GM06990 (cell line): ENCODE measurements at regions not wholly inside any gene's neighbourhood (a gene's known extent, or its start where the extent isn't known, plus 50 kb on each side); places are given as distances from the start of the nearest gene placed in this dataset.

Source experiments
- DNase-seq: peaks from one replicate; pipeline ENCODE4 v3.0.0-alpha.2; 2011; ENCODE audit not compliant: insufficient read length; ENCODE audit errors: extremely low read depth
- H3K27me3 ChIP-seq: replicated peaks from 2 replicates; pipeline ENCODE4 v1.6.0; 2011; ENCODE audit warnings: low read length; ENCODE audit not compliant: control insufficient read depth, insufficient read depth
- H3K36me3 ChIP-seq: 2 replicates; pipeline ENCODE4 v1.5.1; 2011; ENCODE audit warnings: low read length; ENCODE audit not compliant: control insufficient read depth, insufficient read depth
- H3K4me3 ChIP-seq: replicated peaks from 2 replicates; pipeline ENCODE4 v1.5.1; 2011; ENCODE audit warnings: low read depth, mild to moderate bottlenecking, control low read depth, low read length
- TF ChIP-seq, protein P1 (sequence below): IDR thresholded peaks from 2 replicates; pipeline ENCODE4 v1.5.1; 2011; ENCODE audit warnings: low read length, control low read depth, mild to moderate bottlenecking, inconsistent platforms; ENCODE audit not compliant: insufficient read depth, poor library complexity, severe bottlenecking

DNA sequence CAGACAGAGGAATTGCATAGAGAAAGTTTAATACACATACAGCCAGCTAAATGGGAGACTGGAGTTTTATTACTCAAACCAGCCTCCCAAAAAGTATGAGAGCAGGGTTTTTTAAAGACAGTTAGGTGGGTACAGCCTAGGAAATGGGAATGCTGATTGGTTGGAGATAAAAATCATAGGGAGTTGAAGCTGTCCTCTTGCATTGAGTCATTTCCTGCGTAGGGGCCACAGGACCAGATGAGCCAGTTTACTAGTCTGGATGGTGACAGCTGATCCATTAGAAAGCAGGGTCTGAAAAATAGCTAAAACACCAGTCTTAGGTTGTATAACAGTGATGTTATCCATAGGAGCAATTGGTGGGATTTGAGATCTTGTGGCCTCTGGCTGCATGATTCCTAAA is 76.1 kb upstream of the POM121L12 start:
- TF ChIP-seq, protein P1, sequence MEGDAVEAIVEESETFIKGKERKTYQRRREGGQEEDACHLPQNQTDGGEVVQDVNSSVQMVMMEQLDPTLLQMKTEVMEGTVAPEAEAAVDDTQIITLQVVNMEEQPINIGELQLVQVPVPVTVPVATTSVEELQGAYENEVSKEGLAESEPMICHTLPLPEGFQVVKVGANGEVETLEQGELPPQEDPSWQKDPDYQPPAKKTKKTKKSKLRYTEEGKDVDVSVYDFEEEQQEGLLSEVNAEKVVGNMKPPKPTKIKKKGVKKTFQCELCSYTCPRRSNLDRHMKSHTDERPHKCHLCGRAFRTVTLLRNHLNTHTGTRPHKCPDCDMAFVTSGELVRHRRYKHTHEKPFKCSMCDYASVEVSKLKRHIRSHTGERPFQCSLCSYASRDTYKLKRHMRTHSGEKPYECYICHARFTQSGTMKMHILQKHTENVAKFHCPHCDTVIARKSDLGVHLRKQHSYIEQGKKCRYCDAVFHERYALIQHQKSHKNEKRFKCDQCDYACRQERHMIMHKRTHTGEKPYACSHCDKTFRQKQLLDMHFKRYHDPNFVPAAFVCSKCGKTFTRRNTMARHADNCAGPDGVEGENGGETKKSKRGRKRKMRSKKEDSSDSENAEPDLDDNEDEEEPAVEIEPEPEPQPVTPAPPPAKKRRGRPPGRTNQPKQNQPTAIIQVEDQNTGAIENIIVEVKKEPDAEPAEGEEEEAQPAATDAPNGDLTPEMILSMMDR = no peak
- DNase-seq = no peak

GRCh38 chr7:52958621-52959140 is 76.8 kb upstream of the POM121L12 start:
- DNase-seq = no peak
- TF ChIP-seq, protein P1 = no peak
- Histone ChIP-seq H3K36me3 (no peaks in the 10 kb centered on the region), H3K27me3 (no peaks in the 10 kb centered on the region), H3K4me3 (no peak overlapping the region)

More for the DNA sequence above, 76.1 kb upstream of the POM121L12 start:
- Histone ChIP-seq H3K4me3 (no peak overlapping the region), H3K36me3 (no peaks in the 10 kb centered on the region), H3K27me3 (no peaks in the 10 kb centered on the region)

- H3K4me3 ChIP-seq = no peak overlapping the region
- TF ChIP-seq, protein P1 = no peak
- DNase-seq = no peak
These were observed 79.0 kb upstream of the POM121L12 start for GRCh38 chr7:52956379-52956915.

GRCh38 chr7:52955522-52955921 is 79.9 kb upstream of the POM121L12 start:
- no peak for DNase-seq
- no peaks in the 10 kb centered on the region for H3K27me3 ChIP-seq
- TF ChIP-seq, protein P1 = no peak

More at GRCh38 chr7:52956379-52956915, 79.0 kb upstream of the POM121L12 start:
- Histone ChIP-seq H3K27me3 (no peaks in the 10 kb centered on the region), H3K36me3 (no peaks in the 10 kb centered on the region)

DNA sequence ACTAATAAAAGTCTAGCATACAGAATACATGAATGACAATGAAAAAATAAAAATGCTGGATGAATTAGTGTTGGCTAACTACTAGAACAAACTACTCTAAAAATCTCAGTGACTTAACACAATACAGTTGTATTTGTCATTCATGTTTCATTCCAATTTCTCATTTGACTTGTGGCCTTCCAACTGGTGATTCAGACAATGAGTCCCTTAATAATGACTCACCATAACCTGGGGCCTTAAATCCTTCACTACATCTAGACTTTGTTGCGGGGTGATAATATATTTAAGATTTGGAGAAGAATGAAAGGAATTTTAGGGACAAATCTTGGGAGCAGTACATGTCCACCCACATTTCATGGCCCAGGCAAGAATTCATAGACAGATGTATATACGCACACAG is 90.5 kb upstream of the POM121L12 start:
- Histone ChIP-seq H3K36me3 (no peaks in the 10 kb centered on the region), H3K4me3 (no peak overlapping the region), H3K27me3 (no peaks in the 10 kb centered on the region)
- TF ChIP-seq, protein P1 = no peak
- DNase-seq = no peak

More at GRCh38 chr7:52955522-52955921, 79.9 kb upstream of the POM121L12 start:
- Histone ChIP-seq H3K4me3 (no peak overlapping the region), H3K36me3 (no peaks in the 10 kb centered on the region)
